SK-N-SH (cell line): ENCODE measurements at regions not wholly inside any gene's neighbourhood (a gene's known extent, or its start where the extent isn't known, plus 50 kb on each side); places are given as distances from the start of the nearest gene placed in this dataset.

Experiments
- CTCF ChIA-PET: fragments of 300-600, 350-600 bp; formaldehyde crosslinking; extraction: SDS; loops from one replicate; lab custom pipeline; 2021; lab: Yijun Ruan, JAX
- POLR2A ChIA-PET: fragments of 350-600 bp; sonication (Branson Sonifier 250); formaldehyde crosslinking; extraction: SDS; loops from one replicate; lab custom pipeline; 2020; ENCODE audit warnings: antibody characterized with exemption, inconsistent platforms; lab: Yijun Ruan, JAX
- DNase-seq: peaks from one replicate; pipeline ENCODE4 v3.0.0; 2012
- H2AFZ ChIP-seq: fragments of 200-600 bp; sonication (generic); 2 replicates; pipeline ENCODE4 v1.8.1; 2016; ENCODE audit warnings: antibody characterized with exemption, mild to moderate bottlenecking, low read depth
- H3F3A ChIP-seq: fragments of 200-600 bp; sonication (generic); replicated peaks from 2 replicates; pipeline ENCODE3; 2016; ENCODE audit warnings: antibody characterized with exemption, mild to moderate bottlenecking; ENCODE audit not compliant: insufficient read depth
- H3K27ac ChIP-seq, 2 experiments: fragments of 200-500 bp in 1 of 2; fragments of 200-600 bp in 1 of 2; sonication (Bioruptor generic) in 1 of 2; sonication (generic), shearing (Covaris generic) in 1 of 2; 2 replicates each; pipeline versions ENCODE4 v1.5.1 to v1.6.1; 2014 to 2016; ENCODE audit warnings: low read depth in 2 of 2, inconsistent platforms in 1 of 2, low read length in 1 of 2, mild to moderate bottlenecking in 1 of 2, mixed read lengths in 1 of 2
- H3K27me3 ChIP-seq: fragments of 200-600 bp; sonication (generic), shearing (Covaris generic); 2 replicates; pipeline ENCODE4 v1.6.1; 2016; ENCODE audit warnings: mixed run types; ENCODE audit not compliant: insufficient read depth
- H3K36me3 ChIP-seq, 2 experiments: fragments of 200-500 bp in 1 of 2; fragments of 200-600 bp in 1 of 2; sonication (Bioruptor generic) in 1 of 2; sonication (generic) in 1 of 2; replicated peaks in 1 of 2; 2 replicates each; pipeline versions ENCODE3 to v1.5.1; 2014 to 2016; ENCODE audit warnings: low read length in 1 of 2, mild to moderate bottlenecking in 1 of 2; ENCODE audit not compliant: insufficient read depth in 2 of 2, control insufficient read depth in 1 of 2
- H3K4me1 ChIP-seq, 2 experiments: fragments of 200-500 bp in 1 of 2; fragments of 200-600 bp in 1 of 2; sonication (Bioruptor generic) in 1 of 2; sonication (generic), shearing (Covaris generic) in 1 of 2; 2 replicates each; pipeline versions ENCODE4 v1.5.1 to v1.6.1; 2014 to 2016; ENCODE audit warnings: low read depth in 1 of 2, low read length in 1 of 2, mixed run types in 1 of 2; ENCODE audit not compliant: insufficient read depth in 2 of 2, control insufficient read depth in 1 of 2
- H3K4me2 ChIP-seq: fragments of 200-600 bp; sonication (generic), shearing (Covaris generic); 2 replicates; pipeline ENCODE4 v1.6.1; 2017; ENCODE audit warnings: mixed run types
- H3K4me3 ChIP-seq, 2 experiments: fragments of 200-500 bp in 1 of 2; fragments of 200-600 bp in 1 of 2; sonication (Bioruptor generic) in 1 of 2; sonication (generic), shearing (Covaris generic) in 1 of 2; 2 replicates each; pipeline versions ENCODE4 v1.5.1 to v1.8.1; 2014 to 2016; ENCODE audit warnings: low read depth in 2 of 2, inconsistent platforms in 1 of 2, low read length in 1 of 2, mild to moderate bottlenecking in 1 of 2, mixed read lengths in 1 of 2, moderate library complexity in 1 of 2
- H3K79me2 ChIP-seq: fragments of 200-600 bp; sonication (generic); 2 replicates; pipeline ENCODE4 v1.8.1; 2017; ENCODE audit warnings: mild to moderate bottlenecking; ENCODE audit not compliant: insufficient read depth
- H3K9ac ChIP-seq: fragments of 200-600 bp; sonication (generic); 2 replicates; pipeline ENCODE4 v1.6.1; 2017; ENCODE audit warnings: mixed run types
- H3K9me2 ChIP-seq: fragments of 200-600 bp; sonication (generic); 2 replicates; pipeline ENCODE4 v1.6.1; 2017; ENCODE audit warnings: mixed run types
- H3K9me3 ChIP-seq: fragments of 200-600 bp; sonication (generic); 2 replicates; pipeline ENCODE4 v1.6.1; 2017; ENCODE audit warnings: mixed run types, mild to moderate bottlenecking, moderate library complexity
- H4K20me1 ChIP-seq: fragments of 200-600 bp; sonication (generic); 2 replicates; pipeline ENCODE4 v1.6.1; 2017; ENCODE audit warnings: mild to moderate bottlenecking, mixed run types; ENCODE audit not compliant: insufficient read depth
- CTCF ChIP-seq: fragments of 200-600 bp; sonication (generic); IDR thresholded peaks from 2 replicates; pipeline ENCODE4 v1.6.1; 2017; ENCODE audit warnings: antibody characterized with exemption, mild to moderate bottlenecking, moderate library complexity
- EP300 ChIP-seq, 2 experiments: IDR thresholded peaks; 2 replicates each; pipeline versions ENCODE4 v1.4.0 to v1.6.1; 2012; ENCODE audit warnings: borderline replicate concordance in 1 of 2, low read depth in 1 of 2, low read length in 1 of 2
- EZH2phosphoT487 ChIP-seq: fragments of 200-600 bp; sonication (generic); IDR thresholded peaks from 2 replicates; pipeline ENCODE4 v1.6.1; 2017; ENCODE audit warnings: low read depth, mixed run types, mild to moderate bottlenecking, antibody characterized with exemption, moderate library complexity, borderline replicate concordance
- GABPA ChIP-seq: IDR thresholded peaks from 2 replicates; pipeline ENCODE4 v1.4.0; 2012; ENCODE audit warnings: low read depth, mild to moderate bottlenecking
- JUND ChIP-seq: IDR thresholded peaks from 2 replicates; pipeline ENCODE4 v1.4.0; 2012
- MEF2A ChIP-seq: IDR thresholded peaks from 2 replicates; pipeline ENCODE4 v1.4.0; 2012; ENCODE audit warnings: low read depth, borderline replicate concordance
- POLR2AphosphoS5 ChIP-seq: IDR thresholded peaks from 2 replicates; pipeline ENCODE4 v1.6.1; 2012; ENCODE audit warnings: low read depth, low read length
- RXRA ChIP-seq: IDR thresholded peaks from 2 replicates; pipeline ENCODE4 v1.4.0; 2012; ENCODE audit warnings: low read depth, mild to moderate bottlenecking, borderline replicate concordance
- SIN3A ChIP-seq: IDR thresholded peaks from 2 replicates; pipeline ENCODE4 v1.6.1; 2012; ENCODE audit warnings: low read depth, mild to moderate bottlenecking, low read length, moderate library complexity, borderline replicate concordance
- SMC3 ChIP-seq: IDR thresholded peaks from 2 replicates; pipeline ENCODE4 v1.6.1; 2012; ENCODE audit warnings: low read depth, low read length, improper control_type of control experiment
- USF1 ChIP-seq: IDR thresholded peaks from 2 replicates; pipeline ENCODE4 v1.4.0; 2012; ENCODE audit warnings: low read depth, borderline replicate concordance
- YY1 ChIP-seq: IDR thresholded peaks from 2 replicates; pipeline ENCODE4 v1.4.0; 2012; ENCODE audit warnings: low read depth, mild to moderate bottlenecking
- ZBTB33 ChIP-seq: IDR thresholded peaks from 2 replicates; pipeline ENCODE4 v1.4.0; 2012; ENCODE audit warnings: low read depth, borderline replicate concordance
- WGBS: methylation state at CpG from one replicate; pipeline ENCODE4 v1.1.6; 2017; ENCODE audit warnings: low lambda C conversion rate; 5-methylcytosine and 5-hydroxymethylcytosine counted together

GRCh38 chr13:105763851-105764250, 771.6 kb downstream of the EFNB2 start (continued):
- TF ChIP-seq CTCF = no peak

- H2AFZ ChIP-seq = no peak overlapping the region
- 50% methylated on average over 2 of the region's 4 CpGs for WGBS
- no peaks in the 10 kb centered on the region for H4K20me1 ChIP-seq
- H3K27me3 ChIP-seq = no peaks in the 10 kb centered on the region
- H3K4me2 ChIP-seq = no peak overlapping the region
- no peak overlapping the region for H3K4me3 ChIP-seq
- DNase-seq = no peak
- H3K79me2 ChIP-seq = no peaks in the 10 kb centered on the region
- no peaks in the 10 kb centered on the region; the same call in 1 of the 2 replicates for H3K9me3 ChIP-seq
- H3K36me3 ChIP-seq = no peaks in the 10 kb centered on the region
- CTCF ChIA-PET = no interaction called here
- no peaks in the 10 kb centered on the region for H3F3A ChIP-seq
- H3K9ac ChIP-seq = no peak overlapping the region
- no peak overlapping the region for H3K27ac ChIP-seq
- no peak for TF ChIP-seq ZBTB33
- no peak for TF ChIP-seq CTCF
- no peak for TF ChIP-seq POLR2AphosphoS5
- no peak for TF ChIP-seq SMC3
- TF ChIP-seq EP300 (IDR thresholded peaks at IDR 0.05; ENCODE audit: borderline replicate concordance in 1 of 2, low read depth in 1 of 2, low read length in 1 of 2) = no peak
- no peaks in the 10 kb centered on the region for H3K9me2 ChIP-seq
- no peaks in the 10 kb centered on the region for H3K4me1 ChIP-seq
- POLR2A ChIA-PET = no interaction called here
Measured at GRCh38 chr13:105762096-105762495, 773.4 kb downstream of the EFNB2 start.

- H2AFZ ChIP-seq = no peak overlapping the region
- no peak overlapping the region for H3K27ac ChIP-seq
- CTCF ChIA-PET = no interaction called here
- H3F3A ChIP-seq = no peaks in the 10 kb centered on the region
- H3K36me3 ChIP-seq = no peaks in the 10 kb centered on the region
- H3K79me2 ChIP-seq = no peaks in the 10 kb centered on the region
- no peaks in the 10 kb centered on the region for H4K20me1 ChIP-seq
- POLR2A ChIA-PET = no interaction called here
- WGBS = 49% methylated on average over 6 of the region's 6 CpGs
- H3K9me3 ChIP-seq = no peaks in the 10 kb centered on the region
- H3K4me1 ChIP-seq = no peaks in the 10 kb centered on the region
- H3K9me2 ChIP-seq = no peaks in the 10 kb centered on the region
- H3K9ac ChIP-seq = no peak overlapping the region
- H3K27me3 ChIP-seq = no peaks in the 10 kb centered on the region
- DNase-seq = no peak
- no peak overlapping the region for H3K4me3 ChIP-seq
- TF ChIP-seq SIN3A (no peak), YY1 (no peak), MEF2A (no peak), RXRA (no peak), JUND (no peak), USF1 (no peak), GABPA (no peak), EZH2phosphoT487 (no peak)
- TF ChIP-seq, all 33 proteins: peak for 0
- H3K4me2 ChIP-seq = no peak overlapping the region
Measured at GRCh38 chr13:105758918-105759860, 776.3 kb downstream of the EFNB2 start.
